ENCODE measurements at regions not wholly inside any gene's neighbourhood (a gene's known extent, or its start where the extent isn't known, plus 50 kb on each side); places are given as distances from the start of the nearest gene placed in this dataset.

DNA sequence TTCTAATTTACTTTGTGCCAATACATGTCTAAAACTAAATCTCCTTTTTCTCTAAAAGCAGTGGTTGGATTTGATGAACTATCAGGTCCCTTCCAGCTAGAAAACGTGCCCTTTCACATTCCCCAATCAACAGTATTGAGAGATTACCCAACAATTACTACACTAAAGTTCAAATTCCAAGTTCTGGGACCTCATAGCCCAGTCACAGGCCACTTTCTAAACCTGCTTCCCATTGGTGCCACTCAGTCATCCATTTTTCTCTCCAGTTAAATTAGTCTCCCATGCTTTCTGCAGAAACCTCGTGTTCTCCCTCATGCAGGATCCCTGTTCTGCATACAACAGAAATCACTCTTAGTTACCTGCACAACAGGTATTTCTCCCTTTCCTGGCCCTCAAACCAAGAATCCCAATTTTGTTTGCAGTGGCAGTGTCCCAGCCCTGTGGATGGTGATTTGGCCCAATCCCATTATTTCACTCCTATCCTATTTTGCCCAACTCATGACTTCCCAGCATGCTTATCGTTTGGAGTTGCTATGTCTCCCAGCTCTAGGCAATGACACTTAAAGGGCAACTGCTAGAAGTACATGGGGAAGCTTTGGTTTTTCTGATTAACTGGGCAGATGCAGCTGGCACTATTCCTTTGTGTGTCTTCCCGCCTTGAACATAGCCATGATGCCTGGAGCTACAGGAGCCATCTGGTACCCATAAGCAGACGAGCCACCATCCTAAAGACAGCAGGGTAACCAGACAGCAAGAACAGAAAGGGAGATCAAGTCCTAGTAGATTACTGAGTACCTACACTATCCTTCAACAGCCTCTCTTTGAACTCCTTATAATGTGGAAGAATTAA, 224.2 kb downstream of the MINAR1 start:
- TF ChIP-seq POLR2A (IDR thresholded peaks at IDR 0.05) = no peak
- TF ChIP-seq, protein P1, sequence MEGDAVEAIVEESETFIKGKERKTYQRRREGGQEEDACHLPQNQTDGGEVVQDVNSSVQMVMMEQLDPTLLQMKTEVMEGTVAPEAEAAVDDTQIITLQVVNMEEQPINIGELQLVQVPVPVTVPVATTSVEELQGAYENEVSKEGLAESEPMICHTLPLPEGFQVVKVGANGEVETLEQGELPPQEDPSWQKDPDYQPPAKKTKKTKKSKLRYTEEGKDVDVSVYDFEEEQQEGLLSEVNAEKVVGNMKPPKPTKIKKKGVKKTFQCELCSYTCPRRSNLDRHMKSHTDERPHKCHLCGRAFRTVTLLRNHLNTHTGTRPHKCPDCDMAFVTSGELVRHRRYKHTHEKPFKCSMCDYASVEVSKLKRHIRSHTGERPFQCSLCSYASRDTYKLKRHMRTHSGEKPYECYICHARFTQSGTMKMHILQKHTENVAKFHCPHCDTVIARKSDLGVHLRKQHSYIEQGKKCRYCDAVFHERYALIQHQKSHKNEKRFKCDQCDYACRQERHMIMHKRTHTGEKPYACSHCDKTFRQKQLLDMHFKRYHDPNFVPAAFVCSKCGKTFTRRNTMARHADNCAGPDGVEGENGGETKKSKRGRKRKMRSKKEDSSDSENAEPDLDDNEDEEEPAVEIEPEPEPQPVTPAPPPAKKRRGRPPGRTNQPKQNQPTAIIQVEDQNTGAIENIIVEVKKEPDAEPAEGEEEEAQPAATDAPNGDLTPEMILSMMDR (IDR thresholded peaks at IDR 0.05) = no peak
- TF ChIP-seq POLR2AphosphoS5 (IDR thresholded peaks at IDR 0.05) = no peak
- intact Hi-C loops (cut with DNase I; ENCODE audit: low total_unique reads) = no loop called here
- Histone ChIP-seq H3K4me3 (no peak overlapping the region), H3K9me3 (no peaks in the 10 kb centered on the region), H3K27ac (no peak overlapping the region), H3K4me1 (no peaks in the 10 kb centered on the region), H3K36me3 (no peaks in the 10 kb centered on the region), H3K27me3 (no peaks in the 10 kb centered on the region)
- DNase-seq (ENCODE audit: low spot score in 2 of 2) = no peak

GRCh38 chr15:79657722-79658121, 225.6 kb downstream of the MINAR1 start:
- H3K27me3 ChIP-seq = no peaks in the 10 kb centered on the region
- H3K4me1 ChIP-seq = no peaks in the 10 kb centered on the region
- no peak overlapping the region for H3K4me3 ChIP-seq
- no peaks in the 10 kb centered on the region for H3K9me3 ChIP-seq
- no peak for TF ChIP-seq POLR2AphosphoS5 (IDR thresholded peaks at IDR 0.05)
- TF ChIP-seq, protein P1 (IDR thresholded peaks at IDR 0.05) = no peak
- TF ChIP-seq POLR2A (IDR thresholded peaks at IDR 0.05) = no peak
- H3K36me3 ChIP-seq = no peaks in the 10 kb centered on the region
- no peak overlapping the region for H3K27ac ChIP-seq
- intact Hi-C loops (cut with DNase I; ENCODE audit: low total_unique reads) = loop anchor here (1.0 kb wide), 1 partner anchor 26 kb away; no protein-coding TSS in a partner anchor
- no peak for DNase-seq (ENCODE audit: low spot score in 2 of 2)

DNA sequence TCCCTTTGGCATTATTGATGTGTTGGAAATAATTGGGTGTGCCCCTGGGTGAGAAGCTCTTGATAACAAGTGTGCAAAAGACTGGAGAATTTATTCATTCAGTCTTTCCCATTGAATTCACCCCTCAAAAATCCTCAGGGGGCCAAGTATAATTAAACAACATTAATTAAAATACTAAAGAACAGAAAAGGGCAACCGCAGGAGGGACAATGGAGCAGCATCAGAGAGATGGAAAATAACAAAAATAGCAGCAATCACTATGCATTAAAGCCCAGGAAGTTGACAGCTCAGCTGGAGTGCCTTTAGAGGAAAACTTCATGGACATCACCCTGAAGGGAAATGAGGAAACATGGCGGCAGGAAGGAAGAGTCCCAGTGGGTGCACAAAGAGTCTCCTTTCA, 227.6 kb downstream of the MINAR1 start:
- Histone ChIP-seq H3K27ac (no peak overlapping the region), H3K27me3 (no peaks in the 10 kb centered on the region), H3K4me3 (no peak overlapping the region), H3K4me1 (no peaks in the 10 kb centered on the region), H3K9me3 (no peaks in the 10 kb centered on the region), H3K36me3 (no peaks in the 10 kb centered on the region)
- TF ChIP-seq, protein P1 (IDR thresholded peaks at IDR 0.05) = no peak
- TF ChIP-seq POLR2AphosphoS5 (IDR thresholded peaks at IDR 0.05) (no peak), POLR2A (IDR thresholded peaks at IDR 0.05) (no peak)
- intact Hi-C loops (cut with DNase I; ENCODE audit: low total_unique reads) = no loop called here
- DNase-seq (ENCODE audit: low spot score in 2 of 2) = no peak

GRCh38 chr15:79661411-79661810, 229.3 kb downstream of the MINAR1 start:
- H3K27ac ChIP-seq = no peak overlapping the region
- no peaks in the 10 kb centered on the region for H3K36me3 ChIP-seq
- intact Hi-C loops (cut with DNase I; ENCODE audit: low total_unique reads) = no loop called here
- DNase-seq (ENCODE audit: low spot score in 2 of 2) = no peak
- H3K4me1 ChIP-seq = no peaks in the 10 kb centered on the region
- H3K9me3 ChIP-seq = no peaks in the 10 kb centered on the region
- no peak overlapping the region for H3K4me3 ChIP-seq
- TF ChIP-seq POLR2A (IDR thresholded peaks at IDR 0.05) (no peak), POLR2AphosphoS5 (IDR thresholded peaks at IDR 0.05) (no peak)
- TF ChIP-seq, protein P1 (IDR thresholded peaks at IDR 0.05) = no peak
- H3K27me3 ChIP-seq = no peaks in the 10 kb centered on the region

- H3K4me1 ChIP-seq = no peaks in the 10 kb centered on the region
- DNase-seq (ENCODE audit: low spot score in 2 of 2) = no peak
- H3K9me3 ChIP-seq = no peaks in the 10 kb centered on the region
- TF ChIP-seq POLR2AphosphoS5 (IDR thresholded peaks at IDR 0.05) = no peak
- intact Hi-C loops (cut with DNase I; ENCODE audit: low total_unique reads) = no loop called here
- no peak overlapping the region for H3K4me3 ChIP-seq
- no peaks in the 10 kb centered on the region for H3K36me3 ChIP-seq
- no peak overlapping the region for H3K27ac ChIP-seq
- no peaks in the 10 kb centered on the region for H3K27me3 ChIP-seq
Observed at GRCh38 chr15:79673416-79674123, 223.2 kb downstream of the MTHFS start.
